ENCODE measurements at regions not wholly inside any gene's neighbourhood (a gene's known extent, or its start where the extent isn't known, plus 50 kb on each side); places are given as distances from the start of the nearest gene placed in this dataset.
"Not testable (repeated sequence)": the region's sequence is repeated elsewhere in the genome, so short reads cannot be mapped to it uniquely, and the experiment has no call there.

DNA sequence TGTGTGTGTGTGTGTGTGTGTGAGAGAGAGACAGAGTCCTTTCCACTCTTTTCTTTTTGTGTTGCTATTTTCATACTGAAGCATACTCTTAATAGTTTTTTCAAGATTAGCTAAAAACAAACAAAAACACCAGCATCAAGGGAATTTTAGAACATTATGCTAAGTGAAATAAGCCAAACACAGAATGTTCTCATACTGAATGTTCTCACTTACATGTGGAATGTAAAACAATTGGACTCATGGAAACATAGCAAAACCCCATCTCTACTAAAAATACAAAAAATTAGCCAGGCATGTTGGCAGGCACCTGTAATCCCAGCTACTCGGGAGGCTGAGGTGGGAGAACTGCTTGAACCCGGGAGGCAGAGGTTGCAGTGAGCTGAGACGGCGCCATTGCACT is 193.4 kb downstream of the XPNPEP1 start:
- not testable (repeated sequence) for DNase-seq

- DNase-seq = no peak
These were observed 195.9 kb downstream of the XPNPEP1 start for GRCh38 chr10:109727436-109727835.

DNA sequence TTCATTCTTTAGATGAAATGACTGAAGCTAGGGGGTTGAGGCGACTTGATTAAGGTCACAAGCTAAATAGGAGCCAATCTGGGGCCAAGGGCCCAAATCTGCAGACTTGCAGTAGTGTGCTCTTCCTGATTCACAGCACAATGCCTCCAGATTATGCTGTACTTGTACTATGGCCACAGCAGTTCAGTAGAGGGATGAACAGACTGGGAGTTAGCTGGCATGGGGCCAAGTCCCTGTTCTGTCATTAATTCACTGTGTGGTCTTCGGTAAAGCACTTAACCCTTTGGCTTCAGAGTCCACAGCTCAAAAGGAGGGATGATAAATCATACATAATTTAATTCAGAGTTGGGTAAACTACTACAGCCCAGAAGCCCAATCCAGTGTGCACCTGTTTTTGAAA is 196.8 kb downstream of the XPNPEP1 start:
- no peak for DNase-seq

DNA sequence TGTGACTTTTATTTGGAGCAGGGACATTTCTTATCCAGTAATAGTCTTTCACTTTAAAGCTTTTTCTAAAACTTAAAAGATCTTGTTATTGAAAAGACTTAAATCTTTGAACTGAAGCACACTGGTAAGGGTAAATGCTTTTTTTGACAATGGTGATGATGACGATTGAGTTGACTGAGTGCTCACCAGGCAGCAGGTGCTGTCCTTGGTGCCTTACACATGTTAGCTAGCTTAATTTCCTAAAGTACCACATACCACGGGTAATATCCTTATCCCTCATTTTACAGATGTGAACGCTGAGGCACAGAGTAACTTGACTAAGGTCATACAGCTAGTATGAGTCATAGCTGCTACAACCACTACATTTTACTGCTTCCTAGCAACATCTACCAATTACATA is 200.0 kb downstream of the XPNPEP1 start:
- DNase-seq = no peak

- DNase-seq = no peak
These were observed 201.8 kb downstream of the XPNPEP1 start for GRCh38 chr10:109721453-109722064.

DNA sequence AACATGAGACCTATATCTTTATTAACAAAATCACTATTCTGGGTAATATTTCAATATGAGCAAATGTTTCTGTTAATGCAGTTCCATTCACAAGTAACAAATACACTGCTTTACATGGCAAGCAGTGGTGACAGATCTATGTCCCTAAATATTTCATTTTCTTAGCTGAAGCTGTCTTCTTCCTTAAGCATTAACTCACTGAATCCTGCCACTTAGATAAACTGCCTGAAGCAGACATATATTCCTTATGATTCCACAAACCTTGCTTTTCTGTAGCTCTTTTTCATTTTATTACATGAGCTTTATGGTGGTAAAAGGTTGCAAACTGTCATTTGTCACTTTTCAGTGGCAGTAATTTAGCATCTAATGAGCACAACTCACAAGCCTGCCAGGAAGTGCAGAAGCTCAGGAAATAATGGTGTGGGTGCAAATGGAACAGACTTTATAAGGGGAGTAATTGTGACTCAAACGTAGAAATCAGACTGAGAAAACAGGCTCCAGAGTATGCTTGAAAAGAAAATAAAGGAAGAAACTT is 217.2 kb downstream of the XPNPEP1 start:
- no peak for DNase-seq

GRCh38 chr10:109701633-109702215 is 221.6 kb downstream of the XPNPEP1 start:
- DNase-seq = no peak

GRCh38 chr10:109698882-109699664 is 224.2 kb downstream of the XPNPEP1 start:
- no peak for DNase-seq

DNA sequence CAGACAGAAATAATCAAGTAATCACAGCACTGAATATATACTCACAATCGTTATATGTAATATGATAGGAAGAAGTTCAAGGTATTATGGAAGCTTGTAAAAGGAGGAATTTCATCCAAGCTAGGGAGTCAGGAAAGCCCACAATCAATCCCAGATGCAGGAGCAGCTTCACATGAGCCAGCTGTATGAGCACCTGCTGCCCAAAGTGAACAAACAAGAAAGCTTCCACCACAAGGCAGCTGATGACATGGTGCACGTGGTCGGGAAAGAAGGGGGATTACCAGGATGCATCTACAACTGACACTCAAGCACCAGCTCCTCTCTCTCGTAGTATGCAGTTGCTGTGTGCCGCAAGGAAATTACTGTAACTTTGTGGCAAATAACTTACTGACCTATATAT is 225.2 kb downstream of the XPNPEP1 start:
- DNase-seq = no peak

GRCh38 chr10:109696981-109697775 is 226.1 kb downstream of the XPNPEP1 start:
- DNase-seq = no peak

GRCh38 chr10:109696462-109696861 is 226.8 kb downstream of the XPNPEP1 start:
- no peak for DNase-seq

DNA sequence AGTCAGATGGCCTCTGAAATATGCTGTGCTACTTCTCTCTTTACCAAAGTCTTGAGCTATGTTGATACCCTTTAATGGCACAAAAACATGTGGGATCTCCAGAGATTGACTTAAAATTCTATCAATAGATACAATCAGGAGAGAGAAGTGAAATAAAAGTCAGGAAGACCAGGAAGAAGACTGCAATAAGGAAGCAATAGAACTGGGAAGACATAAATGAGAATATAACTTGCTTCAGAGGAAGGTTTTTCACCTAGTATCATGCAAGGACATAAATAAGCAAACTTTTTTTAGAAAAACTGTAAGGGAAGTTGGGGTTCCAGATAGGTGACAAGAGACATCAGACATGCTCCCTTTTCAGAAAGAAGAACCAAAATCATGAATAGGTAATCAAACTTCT is 227.3 kb downstream of the XPNPEP1 start:
- DNase-seq = no peak

DNA sequence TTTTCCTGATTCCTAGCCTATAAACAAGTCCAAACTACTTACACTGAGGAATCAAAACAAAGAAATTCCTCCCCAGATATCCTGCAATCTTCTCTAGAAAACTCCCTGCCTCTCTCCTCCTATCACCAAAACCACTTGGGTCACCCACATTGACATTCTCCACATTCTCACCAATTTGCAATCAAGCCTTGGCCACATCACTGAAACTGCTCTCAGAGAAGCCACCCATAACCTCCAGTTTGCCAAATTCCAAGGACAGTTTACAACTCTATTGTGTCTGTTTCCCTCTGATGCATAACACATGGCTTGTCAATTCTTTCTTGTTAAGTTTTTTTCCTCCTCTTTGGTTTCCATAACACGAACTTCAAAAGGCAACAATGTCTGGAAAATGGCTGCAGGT is 233.5 kb downstream of the XPNPEP1 start:
- no peak for DNase-seq

GRCh38 chr10:109679478-109679877 is 243.8 kb downstream of the XPNPEP1 start:
- no peak for DNase-seq

DNA sequence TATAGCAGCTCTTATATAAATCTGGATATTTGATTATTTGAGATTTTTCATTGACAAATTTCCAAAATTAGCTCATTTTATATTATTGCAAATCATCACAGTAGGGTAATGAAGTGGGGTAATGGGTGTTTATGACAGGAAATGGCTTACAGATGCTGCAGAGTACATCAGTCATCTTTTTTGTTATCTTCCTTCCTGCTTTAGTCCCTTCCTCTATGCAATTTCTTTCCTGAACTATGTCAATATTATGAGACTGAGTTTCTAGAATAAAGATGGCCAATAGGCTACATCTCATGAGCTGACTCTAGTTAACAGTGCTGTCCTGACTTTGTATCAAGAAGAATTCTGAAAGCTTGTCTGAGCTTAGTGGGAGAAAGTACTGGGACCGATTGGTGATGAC is 244.5 kb downstream of the XPNPEP1 start:
- no peak for DNase-seq

DNA sequence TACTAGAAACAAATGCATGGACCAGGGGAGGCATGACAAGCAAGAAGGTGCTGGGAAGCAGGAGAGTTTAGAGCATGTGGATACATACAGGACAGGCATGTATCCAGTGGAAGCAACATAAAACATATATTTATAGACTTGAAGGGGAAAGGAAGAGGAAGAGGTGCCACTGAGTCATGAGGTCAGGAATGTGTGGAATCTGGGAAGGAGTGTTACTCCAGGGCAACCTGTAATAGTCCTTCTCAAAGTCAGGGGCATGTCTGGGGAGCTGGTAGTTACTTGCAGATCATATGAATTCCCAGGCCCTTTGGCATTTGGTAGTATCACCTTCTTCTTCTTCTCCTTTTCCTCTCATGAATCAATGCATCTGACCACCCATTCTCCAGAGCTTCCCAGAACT is 246.6 kb downstream of the XPNPEP1 start:
- no peak for DNase-seq

DNA sequence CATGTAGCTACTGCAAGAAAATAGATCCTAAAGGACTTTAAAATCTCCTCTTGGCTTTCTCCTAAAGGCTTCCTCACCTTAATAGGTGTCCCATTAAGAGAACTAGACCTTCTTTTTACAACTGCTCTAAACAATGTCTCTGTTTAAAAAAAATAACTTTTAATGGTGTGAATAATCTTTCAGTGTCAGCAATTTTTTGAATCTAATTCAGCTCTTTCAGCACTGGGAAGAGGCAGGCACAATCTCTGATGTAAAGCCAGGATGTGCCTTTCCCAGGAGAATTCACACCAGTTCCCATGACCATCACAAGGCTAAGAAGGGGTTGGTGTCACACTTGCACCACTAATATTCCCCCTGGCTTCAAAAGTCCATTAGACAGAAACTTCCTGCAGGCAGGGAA is 254.6 kb downstream of the XPNPEP1 start:
- DNase-seq = no peak

DNA sequence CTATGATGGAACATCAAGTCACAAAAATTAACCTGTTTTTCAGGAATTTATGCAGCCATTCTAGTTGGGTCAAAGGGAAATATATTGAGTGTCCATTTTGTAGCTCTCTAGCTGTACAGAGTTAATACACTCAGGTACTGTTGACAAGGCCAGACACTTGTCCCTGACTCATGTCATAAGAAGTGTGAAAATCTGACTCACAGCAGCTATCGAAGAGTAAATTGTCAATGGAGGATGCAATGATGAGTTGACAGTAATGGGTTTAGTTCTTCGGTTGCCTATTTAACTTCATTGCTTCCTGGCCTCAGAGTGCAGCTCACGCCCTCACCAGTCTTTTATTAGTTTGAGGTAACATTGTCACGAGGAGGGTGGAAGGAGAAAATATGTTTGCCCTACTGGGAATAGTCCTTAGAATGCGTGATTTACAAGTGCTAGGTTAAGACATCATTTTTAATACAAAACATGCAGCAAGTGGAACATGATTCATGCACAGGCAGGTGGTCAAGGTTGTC is 255.1 kb downstream of the XPNPEP1 start:
- DNase-seq = no peak

GRCh38 chr10:109665321-109665720 is 258.0 kb downstream of the XPNPEP1 start:
- DNase-seq = no peak

- DNase-seq = no peak
These were observed 258.8 kb downstream of the XPNPEP1 start for GRCh38 chr10:109664554-109664953.

DNA sequence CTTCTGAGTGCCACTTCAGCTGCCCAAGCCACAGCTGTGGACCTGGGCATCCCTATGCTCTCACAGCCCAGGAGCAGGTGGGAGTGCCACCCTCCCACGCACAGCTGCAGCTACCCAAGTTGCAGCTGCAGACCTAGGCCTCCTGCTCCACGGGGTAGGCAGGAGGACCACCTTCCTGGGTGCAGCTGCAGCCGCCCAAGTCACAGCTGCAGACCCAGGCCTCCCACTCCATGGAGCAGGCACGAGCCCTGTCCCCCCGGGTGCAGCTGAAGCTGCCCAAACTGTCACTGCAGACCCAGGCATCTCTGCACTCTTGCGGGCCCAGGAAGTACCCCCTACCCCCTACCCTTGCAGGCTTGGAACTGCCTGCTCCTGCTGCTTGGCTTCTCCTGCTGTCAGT is 260.2 kb downstream of the XPNPEP1 start:
- DNase-seq = no peak

DNA sequence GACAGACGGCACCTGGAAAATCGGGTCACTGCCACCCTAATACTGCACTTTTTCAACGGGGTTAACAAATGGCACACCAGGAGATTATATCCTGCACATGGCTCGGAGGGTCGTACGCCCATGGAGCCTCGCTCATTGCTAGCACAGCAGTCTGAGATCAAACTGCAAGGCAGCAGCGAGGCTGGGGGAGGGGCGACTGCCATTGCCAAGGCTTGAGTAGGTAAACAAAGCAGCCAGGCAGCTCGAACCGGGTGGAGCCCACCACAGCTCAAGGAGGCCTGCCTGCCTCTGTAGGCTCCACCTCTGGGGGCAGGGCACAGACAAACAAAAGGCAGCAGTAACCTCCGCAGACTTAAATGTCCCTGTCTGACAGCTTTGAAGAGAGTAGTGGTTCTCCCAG is 270.7 kb downstream of the XPNPEP1 start:
- not testable (repeated sequence) for DNase-seq

DNA sequence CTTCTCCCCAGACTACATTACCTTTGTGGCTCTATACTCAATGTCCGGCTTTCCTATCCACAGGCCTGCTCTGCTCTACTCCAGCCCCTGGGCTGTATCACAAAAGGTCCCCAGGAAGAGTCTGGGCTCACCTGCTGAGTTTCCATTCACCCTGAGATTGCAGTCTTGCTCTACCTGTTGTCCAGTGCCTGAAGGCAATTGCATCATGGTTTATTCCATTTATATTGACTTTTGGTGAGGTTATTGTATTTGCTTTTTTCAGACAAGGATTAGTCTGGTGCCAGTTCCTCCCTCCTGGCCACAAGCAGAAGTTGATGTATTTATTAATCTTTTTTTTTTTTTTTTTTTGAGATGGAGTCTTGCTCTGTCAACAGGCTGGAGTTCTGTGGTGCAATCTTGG is 273.1 kb downstream of the XPNPEP1 start:
- no peak for DNase-seq
